SK-N-MC (cell line): ENCODE measurements at regions not wholly inside any gene's neighbourhood (a gene's known extent, or its start where the extent isn't known, plus 50 kb on each side); places are given as distances from the start of the nearest gene placed in this dataset.

Experiments
- DNase-seq: peaks from one replicate; pipeline ENCODE4 v3.0.0-alpha.2; 2011; ENCODE audit warnings: low read depth, low spot score
- H3K27ac ChIP-seq: fragments of 200-600 bp; sonication (generic); 2 replicates; pipeline ENCODE4 v1.5.1; 2016; ENCODE audit warnings: mixed run types
- H3K36me3 ChIP-seq: fragments of 200-600 bp; sonication (generic); 2 replicates; pipeline ENCODE4 v1.6.1; 2017; ENCODE audit warnings: antibody characterized with exemption, low read length, mixed read lengths; ENCODE audit not compliant: insufficient read depth
- H3K4me3 ChIP-seq: fragments of 200-600 bp; sonication (generic); 2 replicates; pipeline ENCODE4 v1.5.1; 2016
- H3K9ac ChIP-seq: fragments of 200-600 bp; sonication (generic); 2 replicates; pipeline ENCODE4 v1.8.0; 2017; ENCODE audit warnings: mixed run types, mixed read lengths; ENCODE audit not compliant: insufficient read length
- H3K9me3 ChIP-seq: fragments of 200-600 bp; sonication (generic); 2 replicates; pipeline ENCODE4 v1.6.1; 2017; ENCODE audit warnings: low read depth, mild to moderate bottlenecking, antibody characterized with exemption, low read length, moderate library complexity, mixed read lengths
- EZH2 ChIP-seq: fragments of 200-600 bp; sonication (generic); IDR thresholded peaks from one replicate; pipeline ENCODE4 v1.6.1; 2017; ENCODE audit warnings: antibody characterized with exemption
- FOXP2 ChIP-seq: optimal IDR thresholded peaks from 2 replicates; pipeline ENCODE3; 2011; ENCODE audit warnings: mild to moderate bottlenecking, moderate library complexity; ENCODE audit not compliant: insufficient read depth; ENCODE audit errors: extremely low read length, control extremely low read depth
- POLR2AphosphoS5 ChIP-seq: IDR thresholded peaks from 2 replicates; pipeline ENCODE4 v1.6.1; 2012; ENCODE audit warnings: mild to moderate bottlenecking, low read depth, low read length, borderline replicate concordance

DNA sequence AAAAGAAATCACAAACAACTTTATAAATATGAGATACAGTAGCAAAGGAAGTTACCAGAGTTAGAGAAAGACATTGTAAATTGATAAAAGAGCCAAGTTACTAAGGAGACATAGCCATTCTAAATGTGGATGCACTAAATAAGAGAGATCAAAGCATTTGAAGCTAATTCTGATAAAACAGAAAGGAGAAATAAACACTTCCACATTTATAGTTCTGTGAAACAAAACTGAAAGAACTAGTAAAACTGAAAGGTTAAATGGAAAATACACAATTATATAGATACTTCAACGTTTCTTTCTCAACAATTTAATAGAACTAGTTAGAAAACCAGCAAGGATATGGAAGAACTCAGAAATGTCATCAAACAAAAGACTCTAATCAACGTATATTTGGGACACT lies 309.0 kb upstream of the CDH2 start:
- Histone ChIP-seq H3K27ac (no peak overlapping the region), H3K9me3 (no peaks in the 10 kb centered on the region), H3K9ac (no peak overlapping the region), H3K4me3 (no peak overlapping the region), H3K36me3 (no peaks in the 10 kb centered on the region)
- DNase-seq = no peak
- TF ChIP-seq EZH2 (no peak), FOXP2 (no peak), POLR2AphosphoS5 (no peak)

GRCh38 chr18:28485210-28485801 lies 308.4 kb upstream of the CDH2 start:
- no peak for DNase-seq
- TF ChIP-seq FOXP2 = no peak
- TF ChIP-seq POLR2AphosphoS5 = no peak
- no peak for TF ChIP-seq EZH2
- Histone ChIP-seq H3K36me3 (no peaks in the 10 kb centered on the region), H3K27ac (no peak overlapping the region), H3K4me3 (no peak overlapping the region), H3K9ac (no peak overlapping the region), H3K9me3 (no peaks in the 10 kb centered on the region)

- Histone ChIP-seq H3K27ac (no peak overlapping the region), H3K9ac (no peak overlapping the region), H3K4me3 (no peak overlapping the region), H3K36me3 (no peaks in the 10 kb centered on the region), H3K9me3 (no peaks in the 10 kb centered on the region)
- DNase-seq = no peak
- TF ChIP-seq POLR2AphosphoS5 (no peak), EZH2 (no peak), FOXP2 (no peak)
These were observed 301.6 kb upstream of the CDH2 start for GRCh38 chr18:28478531-28478930.

GRCh38 chr18:28476302-28476701 lies 299.4 kb upstream of the CDH2 start:
- Histone ChIP-seq H3K27ac (no peak overlapping the region), H3K4me3 (no peak overlapping the region), H3K9me3 (no peaks in the 10 kb centered on the region), H3K36me3 (no peaks in the 10 kb centered on the region), H3K9ac (no peak overlapping the region)
- TF ChIP-seq POLR2AphosphoS5 = no peak
- TF ChIP-seq EZH2 = no peak
- no peak for TF ChIP-seq FOXP2
- no peak for DNase-seq

DNA sequence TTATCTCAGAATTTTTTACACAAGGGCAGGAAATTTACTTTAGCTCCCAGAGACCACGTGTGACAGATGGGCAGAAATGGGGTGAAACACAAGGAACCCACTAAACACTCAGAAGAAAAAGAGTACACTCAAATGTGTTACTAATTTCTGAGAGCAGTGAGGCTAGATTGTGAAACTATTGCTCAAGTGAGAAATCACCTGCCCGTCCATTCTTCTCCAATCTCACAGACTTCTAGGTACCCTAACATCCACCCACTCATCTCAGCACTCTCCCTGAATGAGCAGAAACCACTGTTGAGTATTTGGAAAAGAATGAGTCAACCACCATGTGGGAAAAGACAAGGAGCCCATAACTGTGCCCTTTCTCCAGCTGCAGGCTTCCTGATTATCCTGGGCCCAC lies 293.0 kb upstream of the CDH2 start:
- Histone ChIP-seq H3K9ac (no peak overlapping the region), H3K27ac (no peak overlapping the region), H3K36me3 (no peaks in the 10 kb centered on the region), H3K9me3 (no peaks in the 10 kb centered on the region), H3K4me3 (no peak overlapping the region)
- TF ChIP-seq FOXP2 = no peak
- no peak for TF ChIP-seq POLR2AphosphoS5
- no peak for TF ChIP-seq EZH2
- DNase-seq = no peak

DNA sequence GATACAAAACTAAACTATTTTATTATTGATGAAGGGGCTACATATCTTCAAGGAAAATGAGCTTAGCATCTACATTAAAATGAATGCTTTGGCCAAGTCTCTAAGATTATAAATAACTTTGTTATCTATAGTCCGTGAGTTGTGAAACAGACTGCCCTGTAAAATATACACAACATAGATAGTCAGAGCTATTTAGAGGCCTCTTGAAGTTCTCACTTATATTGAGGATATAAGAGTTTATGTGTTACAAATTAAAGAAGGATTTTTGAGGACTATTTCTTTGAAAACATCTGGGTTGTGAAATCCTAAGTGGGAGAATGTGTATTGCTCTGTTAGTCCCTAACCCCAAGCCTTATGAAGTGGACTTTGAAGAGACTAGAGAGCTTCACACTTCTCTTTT lies 292.0 kb upstream of the CDH2 start:
- H3K9me3 ChIP-seq = no peaks in the 10 kb centered on the region
- no peak overlapping the region for H3K4me3 ChIP-seq
- no peak overlapping the region for H3K9ac ChIP-seq
- no peak for DNase-seq
- no peaks in the 10 kb centered on the region for H3K36me3 ChIP-seq
- no peak overlapping the region for H3K27ac ChIP-seq
- TF ChIP-seq POLR2AphosphoS5 (no peak), EZH2 (no peak), FOXP2 (no peak)

DNA sequence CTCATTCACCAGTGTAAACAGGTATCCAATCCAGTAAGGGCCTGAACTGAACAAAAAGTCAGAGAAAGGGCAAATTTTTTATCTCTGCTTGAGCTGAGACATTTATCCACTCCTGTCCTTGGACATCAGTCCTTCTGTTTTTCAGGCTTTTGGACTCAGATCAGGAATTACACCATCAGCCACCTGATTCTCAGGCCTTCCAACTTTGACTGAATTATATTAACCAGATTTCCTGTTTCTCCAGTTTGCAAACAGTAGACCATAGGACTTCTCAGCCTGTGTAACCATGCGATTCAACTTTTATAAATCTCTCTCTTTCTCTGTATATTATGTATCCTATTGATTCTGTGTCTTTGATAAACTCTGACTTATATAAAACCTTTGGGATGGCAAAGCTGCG lies 289.3 kb upstream of the CDH2 start:
- no peak overlapping the region for H3K4me3 ChIP-seq
- TF ChIP-seq EZH2 = no peak
- TF ChIP-seq POLR2AphosphoS5 = no peak
- TF ChIP-seq FOXP2 = no peak
- H3K9ac ChIP-seq = no peak overlapping the region
- no peak overlapping the region for H3K27ac ChIP-seq
- DNase-seq = no peak
- no peaks in the 10 kb centered on the region for H3K36me3 ChIP-seq
- no peaks in the 10 kb centered on the region for H3K9me3 ChIP-seq

DNA sequence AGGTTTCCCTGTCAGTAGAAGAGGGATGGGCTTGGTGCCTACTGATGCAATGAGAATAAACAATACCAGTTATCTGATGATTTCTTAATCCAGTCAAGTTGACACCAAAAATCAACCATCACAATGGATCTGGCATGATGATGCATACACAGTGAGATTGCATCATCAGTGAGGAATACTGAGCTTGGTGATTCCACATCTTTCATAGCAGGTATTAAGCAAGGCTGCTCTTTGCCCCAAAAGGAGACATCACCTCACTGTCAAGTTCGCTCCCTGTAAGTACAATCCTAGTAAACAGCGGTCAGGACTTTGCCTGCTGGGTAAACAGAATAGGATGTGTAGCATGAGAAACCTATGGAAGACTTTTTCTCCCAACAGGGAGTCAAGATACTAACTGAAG lies 282.7 kb upstream of the CDH2 start:
- no peak overlapping the region for H3K4me3 ChIP-seq
- no peaks in the 10 kb centered on the region for H3K36me3 ChIP-seq
- no peak for DNase-seq
- no peak overlapping the region for H3K9ac ChIP-seq
- H3K9me3 ChIP-seq = no peaks in the 10 kb centered on the region
- H3K27ac ChIP-seq = no peak overlapping the region
- TF ChIP-seq POLR2AphosphoS5 = no peak
- no peak for TF ChIP-seq FOXP2
- TF ChIP-seq EZH2 = no peak

- Histone ChIP-seq H3K4me3 (no peak overlapping the region), H3K9ac (no peak overlapping the region), H3K9me3 (no peaks in the 10 kb centered on the region), H3K27ac (no peak overlapping the region), H3K36me3 (no peaks in the 10 kb centered on the region)
- no peak for DNase-seq
- no peak for TF ChIP-seq FOXP2
- no peak for TF ChIP-seq POLR2AphosphoS5
- no peak for TF ChIP-seq EZH2
These were observed 281.8 kb upstream of the CDH2 start for GRCh38 chr18:28458751-28459150.

GRCh38 chr18:28457784-28458183 lies 280.9 kb upstream of the CDH2 start:
- Histone ChIP-seq H3K9me3 (no peaks in the 10 kb centered on the region), H3K27ac (no peak overlapping the region), H3K36me3 (no peaks in the 10 kb centered on the region), H3K9ac (no peak overlapping the region), H3K4me3 (no peak overlapping the region)
- no peak for DNase-seq
- TF ChIP-seq FOXP2 (no peak), POLR2AphosphoS5 (no peak), EZH2 (no peak)
